HCT116 (cell line): ENCODE measurements at regions not wholly inside any gene's neighbourhood (a gene's known extent, or its start where the extent isn't known, plus 50 kb on each side); places are given as distances from the start of the nearest gene placed in this dataset.

Experiments used
- ATAC-seq: fragments of 200-7000 bp; cut with Tn5 transposase; 2 replicates; pipeline ENCODE4 v1.9.1; 2020; ENCODE audit warnings: mild to moderate bottlenecking, moderate library complexity
- BruUV-seq: library from RNA; stranded (reverse); fragments of 400-500 nt; replicated peaks from 2 replicates; lab custom pipeline; 2021; lab: Mats Ljungman, UMichigan
- CTCF ChIA-PET: fragments of 300-600 bp; sonication (Branson Sonifier 250); formaldehyde crosslinking; loops from one replicate; lab custom pipeline; 2021; ENCODE audit warnings: antibody characterized with exemption; lab: Charles Lee
- POLR2A ChIA-PET: fragments of 300-600, 350-600 bp; sonication (Branson Sonifier 250); formaldehyde crosslinking; loops from one replicate; lab custom pipeline; 2021; ENCODE audit warnings: antibody characterized with exemption; lab: Charles Lee
- RAD21 ChIA-PET, 2 experiments: fragments of 300-600 bp; sonication (Branson Sonifier 250); formaldehyde crosslinking; loops; one replicate each; lab custom pipeline; 2023; ENCODE audit warnings: low total read pairs in 2 of 2; ENCODE audit not compliant: uncharacterized antibody in 2 of 2, unreplicated experiment in 2 of 2, low non-redundant PET in 1 of 2; lab: Charles Lee
- DNase-seq: peaks from one replicate; pipeline ENCODE4 v3.0.0-alpha.2; 2010; ENCODE audit warnings: low read depth, low spot score
- H2AFZ ChIP-seq: fragments of 200-600 bp; shearing (Covaris generic), sonication (generic); 2 replicates; pipeline ENCODE4 v1.6.1; 2017; ENCODE audit warnings: low read depth, mixed run types, mixed read lengths, antibody characterized with exemption, low read length; ENCODE audit not compliant: poor library complexity, severe bottlenecking
- H3K27ac ChIP-seq: 2 replicates; pipeline ENCODE4 v1.5.1; 2012; ENCODE audit warnings: low read depth, low read length
- H3K27me3 ChIP-seq: fragments of 200-600 bp; sonication (generic); 2 replicates; pipeline ENCODE4 v1.6.1; 2016; ENCODE audit warnings: mixed run types, low read length, mixed read lengths; ENCODE audit not compliant: insufficient read depth
- H3K36me3 ChIP-seq, 2 experiments: fragments of 200-500 bp in 1 of 2; fragments of 200-600 bp in 1 of 2; sonication (Bioruptor generic) in 1 of 2; sonication (generic) in 1 of 2; 2 replicates each; pipeline versions ENCODE4 v1.5.1 to v1.6.1; 2014 to 2016; ENCODE audit warnings: low read length in 2 of 2, inconsistent platforms in 1 of 2, mixed read lengths in 1 of 2, mixed run types in 1 of 2; ENCODE audit not compliant: insufficient read depth in 2 of 2, control insufficient read depth in 1 of 2
- H3K4me1 ChIP-seq, 2 experiments: fragments of 200-600 bp in 1 of 2; sonication (generic) in 1 of 2; 2 replicates each; pipeline versions ENCODE4 v1.5.1 to v1.6.1; 2012 to 2017; ENCODE audit warnings: low read length in 2 of 2, inconsistent platforms in 1 of 2, mild to moderate bottlenecking in 1 of 2, mixed read lengths in 1 of 2, mixed run types in 1 of 2, moderate library complexity in 1 of 2; ENCODE audit not compliant: insufficient read depth in 2 of 2, control insufficient read depth in 1 of 2
- H3K4me2 ChIP-seq: fragments of 200-600 bp; sonication (generic); 2 replicates; pipeline ENCODE4 v1.6.1; 2017; ENCODE audit warnings: mixed run types, low read length, mixed read lengths
- H3K4me3 ChIP-seq, 2 experiments: fragments of 200-600 bp in 1 of 2; sonication (generic) in 1 of 2; replicated peaks in 1 of 2; 2 replicates each; pipeline ENCODE4 v1.5.1; 2011 to 2016; ENCODE audit warnings: low read length in 2 of 2, control low read depth in 1 of 2, low read depth in 1 of 2, mild to moderate bottlenecking in 1 of 2, mixed read lengths in 1 of 2, mixed run types in 1 of 2
- H3K79me2 ChIP-seq: fragments of 200-600 bp; sonication (generic); 2 replicates; pipeline ENCODE4 v1.6.1; 2017; ENCODE audit warnings: mild to moderate bottlenecking, mixed run types, low read length, moderate library complexity, mixed read lengths; ENCODE audit not compliant: insufficient read depth
- H3K9ac ChIP-seq: fragments of 200-600 bp; sonication (generic); 2 replicates; pipeline ENCODE4 v1.6.1; 2016; ENCODE audit warnings: low read length, mixed read lengths
- H3K9me2 ChIP-seq: fragments of 200-600 bp; sonication (generic), shearing (Covaris generic); 2 replicates; pipeline ENCODE4 v1.6.1; 2017; ENCODE audit warnings: mixed run types, mild to moderate bottlenecking, moderate library complexity; ENCODE audit not compliant: insufficient read depth
- H3K9me3 ChIP-seq, 2 experiments: fragments of 200-500 bp in 1 of 2; fragments of 200-600 bp in 1 of 2; sonication (Bioruptor generic) in 1 of 2; sonication (generic) in 1 of 2; 2 replicates each; pipeline ENCODE4 v1.6.1; 2014 to 2017; ENCODE audit warnings: low read length in 2 of 2, mixed read lengths in 2 of 2, inconsistent platforms in 1 of 2, low read depth in 1 of 2, mild to moderate bottlenecking in 1 of 2, mixed run types in 1 of 2, moderate library complexity in 1 of 2; ENCODE audit not compliant: control insufficient read depth in 1 of 2, insufficient read depth in 1 of 2
- H4K20me1 ChIP-seq: fragments of 200-600 bp; sonication (generic), shearing (Covaris generic); 2 replicates; pipeline ENCODE4 v1.6.1; 2017; ENCODE audit warnings: mixed run types, mild to moderate bottlenecking, moderate library complexity; ENCODE audit not compliant: insufficient read depth
- CBX3 ChIP-seq: IDR thresholded peaks from 2 replicates; pipeline ENCODE4 v1.6.1; 2012; ENCODE audit warnings: low read depth
- CEBPB ChIP-seq: IDR thresholded peaks from 2 replicates; pipeline ENCODE4 v1.6.1; 2012; ENCODE audit warnings: low read depth
- EGR1 ChIP-seq: IDR thresholded peaks from 2 replicates; pipeline ENCODE4 v1.6.1; 2012; ENCODE audit warnings: low read depth
- FOSL1 ChIP-seq: IDR thresholded peaks from 2 replicates; pipeline ENCODE4 v1.6.1; 2012; ENCODE audit warnings: low read depth
- JUND ChIP-seq: IDR thresholded peaks from 2 replicates; pipeline ENCODE4 v1.6.1; 2012
- POLR2A ChIP-seq: IDR thresholded peaks from 2 replicates; pipeline ENCODE4 v1.7.0; 2011; ENCODE audit warnings: borderline replicate concordance; ENCODE audit not compliant: insufficient read depth, insufficient read length; ENCODE audit errors: extremely low read depth
- POLR2AphosphoS5 ChIP-seq: IDR thresholded peaks from 2 replicates; pipeline ENCODE4 v1.6.1; 2011; ENCODE audit warnings: mild to moderate bottlenecking, low read depth, low read length, moderate library complexity
- RAD21 ChIP-seq: IDR thresholded peaks from 2 replicates; pipeline ENCODE4 v1.6.1; 2012; ENCODE audit warnings: low read depth, mild to moderate bottlenecking
- SIN3A ChIP-seq: IDR thresholded peaks from 2 replicates; pipeline ENCODE4 v1.6.1; 2012; ENCODE audit warnings: low read depth
- SP1 ChIP-seq: IDR thresholded peaks from 2 replicates; pipeline ENCODE4 v1.6.1; 2012; ENCODE audit warnings: low read depth
- YY1 ChIP-seq: IDR thresholded peaks from 2 replicates; pipeline ENCODE4 v1.6.1; 2011; ENCODE audit warnings: low read length, low read depth, moderate library complexity, mild to moderate bottlenecking; ENCODE audit not compliant: insufficient replicate concordance; ENCODE audit errors: extremely low read depth
- ZFX ChIP-seq: fragments of 450-650 bp; IDR thresholded peaks from 2 replicates; pipeline ENCODE4 v1.6.1; 2017
- ZNF274 ChIP-seq: fragments of 200-500 bp; sonication (Bioruptor generic); IDR thresholded peaks from 2 replicates; pipeline ENCODE4 v1.6.1; 2014; ENCODE audit warnings: mild to moderate bottlenecking, low read depth, low read length, inconsistent platforms
- intact Hi-C: fragments of 100-400 bp; cut with micrococcal nuclease; formaldehyde crosslinking; loops from 2 replicates; pipeline ENCODE4 v1.10.0; 2022
- TF ChIP-seq, protein P1 (sequence below), 3 experiments: fragments of 200-600 bp in 1 of 3; sonication (generic) in 1 of 3; IDR thresholded peaks in 2 of 3; conservative IDR thresholded peaks in 1 of 3; 2 replicates each; pipeline ENCODE4 v1.5.1; 2012 to 2017; ENCODE audit warnings: low read depth in 2 of 3, low read length in 2 of 3, antibody characterized with exemption in 1 of 3, borderline replicate concordance in 1 of 3, control low read depth in 1 of 3, mild to moderate bottlenecking in 1 of 3, mixed read lengths in 1 of 3, mixed run types in 1 of 3, moderate library complexity in 1 of 3; ENCODE audit not compliant: insufficient read depth in 1 of 3
- TF ChIP-seq, protein P2 (sequence below): IDR thresholded peaks from 2 replicates; pipeline ENCODE4 v1.6.1; 2012
- TF ChIP-seq, protein P3 (sequence below): IDR thresholded peaks from 2 replicates; pipeline ENCODE4 v1.6.1; 2012; ENCODE audit warnings: low read depth

DNA sequence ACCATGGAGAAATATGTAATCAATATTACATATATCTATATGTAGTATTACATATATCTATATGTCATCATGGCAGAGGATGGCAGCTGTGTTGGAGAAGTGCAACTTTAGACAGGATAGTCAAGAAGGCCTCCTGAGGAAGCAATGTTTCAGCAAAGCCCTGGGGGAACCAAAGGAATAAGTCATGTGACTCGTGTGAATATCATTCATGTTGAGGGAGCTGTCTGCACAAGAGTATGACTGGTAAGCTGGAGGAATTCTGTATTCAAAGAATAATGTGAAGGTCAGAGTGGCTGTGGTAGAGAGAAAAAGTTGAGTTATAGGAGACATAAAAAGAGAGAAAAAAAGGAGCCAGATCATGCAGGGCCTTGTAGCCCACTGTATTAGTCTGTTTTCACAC, 92.9 kb upstream of the EDNRA start (continued):
- TF ChIP-seq POLR2AphosphoS5 (no peak), ZFX (no peak), SIN3A (no peak), POLR2A (no peak), YY1 (no peak), CEBPB (no peak), ZNF274 (no peak), RAD21 (no peak), SP1 (no peak), FOSL1 (no peak), CBX3 (no peak)
- TF ChIP-seq, all 23 proteins: peak for 0

DNA sequence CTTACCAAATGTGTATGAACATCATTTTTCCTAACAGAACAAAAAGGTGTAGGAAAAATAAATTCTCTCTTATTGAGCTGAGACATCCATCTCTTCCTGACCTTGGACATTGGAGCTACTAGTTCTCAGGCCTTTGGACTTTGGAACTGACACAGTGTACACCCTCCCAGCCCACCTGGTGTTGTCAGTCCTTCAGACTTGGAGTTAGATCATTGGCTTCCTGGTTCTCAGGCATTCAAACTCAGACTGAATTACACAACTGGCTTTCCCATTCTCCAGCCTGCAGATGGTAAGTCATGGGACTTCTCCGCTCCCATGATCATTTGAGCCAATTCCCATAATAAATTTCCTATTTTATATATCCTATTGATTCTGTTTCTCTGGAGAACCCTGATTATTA, 84.8 kb upstream of the EDNRA start:
- ChIA-PET RAD21 (no interaction called here), CTCF (no interaction called here), POLR2A (no interaction called here)
- Histone ChIP-seq H3K36me3 (no peaks in the 10 kb centered on the region), H3K27ac (no peak overlapping the region), H3K79me2 (no peaks in the 10 kb centered on the region), H3K4me1 (no peaks in the 10 kb centered on the region), H3K4me2 (no peak overlapping the region), H4K20me1 (no peaks in the 10 kb centered on the region), H3K27me3 (no peaks in the 10 kb centered on the region), H3K4me3 (no peak overlapping the region), H2AFZ (no peak overlapping the region), H3K9me2 (no peaks in the 10 kb centered on the region), H3K9ac (no peak overlapping the region), H3K9me3 (no peaks in the 10 kb centered on the region)
- ATAC-seq: no peak
- intact Hi-C loops: no loop called here
- TF ChIP-seq JUND (no peak), POLR2A (no peak), YY1 (no peak), FOSL1 (no peak), CEBPB (no peak), ZNF274 (no peak), EGR1 (no peak), SIN3A (no peak), ZFX (no peak)
- TF ChIP-seq, protein P1, sequence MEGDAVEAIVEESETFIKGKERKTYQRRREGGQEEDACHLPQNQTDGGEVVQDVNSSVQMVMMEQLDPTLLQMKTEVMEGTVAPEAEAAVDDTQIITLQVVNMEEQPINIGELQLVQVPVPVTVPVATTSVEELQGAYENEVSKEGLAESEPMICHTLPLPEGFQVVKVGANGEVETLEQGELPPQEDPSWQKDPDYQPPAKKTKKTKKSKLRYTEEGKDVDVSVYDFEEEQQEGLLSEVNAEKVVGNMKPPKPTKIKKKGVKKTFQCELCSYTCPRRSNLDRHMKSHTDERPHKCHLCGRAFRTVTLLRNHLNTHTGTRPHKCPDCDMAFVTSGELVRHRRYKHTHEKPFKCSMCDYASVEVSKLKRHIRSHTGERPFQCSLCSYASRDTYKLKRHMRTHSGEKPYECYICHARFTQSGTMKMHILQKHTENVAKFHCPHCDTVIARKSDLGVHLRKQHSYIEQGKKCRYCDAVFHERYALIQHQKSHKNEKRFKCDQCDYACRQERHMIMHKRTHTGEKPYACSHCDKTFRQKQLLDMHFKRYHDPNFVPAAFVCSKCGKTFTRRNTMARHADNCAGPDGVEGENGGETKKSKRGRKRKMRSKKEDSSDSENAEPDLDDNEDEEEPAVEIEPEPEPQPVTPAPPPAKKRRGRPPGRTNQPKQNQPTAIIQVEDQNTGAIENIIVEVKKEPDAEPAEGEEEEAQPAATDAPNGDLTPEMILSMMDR (IDR thresholded peaks at IDR 0.05 in 2 of 3, conservative IDR thresholded peaks at IDR 0.05 in 1 of 3; ENCODE audit: borderline replicate concordance in 1 of 3, insufficient read depth in 1 of 3, low read depth in 2 of 3, low read length in 2 of 3): no peak
- TF ChIP-seq, protein P2, sequence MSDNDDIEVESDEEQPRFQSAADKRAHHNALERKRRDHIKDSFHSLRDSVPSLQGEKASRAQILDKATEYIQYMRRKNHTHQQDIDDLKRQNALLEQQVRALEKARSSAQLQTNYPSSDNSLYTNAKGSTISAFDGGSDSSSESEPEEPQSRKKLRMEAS: no peak
- TF ChIP-seq, protein P3, sequence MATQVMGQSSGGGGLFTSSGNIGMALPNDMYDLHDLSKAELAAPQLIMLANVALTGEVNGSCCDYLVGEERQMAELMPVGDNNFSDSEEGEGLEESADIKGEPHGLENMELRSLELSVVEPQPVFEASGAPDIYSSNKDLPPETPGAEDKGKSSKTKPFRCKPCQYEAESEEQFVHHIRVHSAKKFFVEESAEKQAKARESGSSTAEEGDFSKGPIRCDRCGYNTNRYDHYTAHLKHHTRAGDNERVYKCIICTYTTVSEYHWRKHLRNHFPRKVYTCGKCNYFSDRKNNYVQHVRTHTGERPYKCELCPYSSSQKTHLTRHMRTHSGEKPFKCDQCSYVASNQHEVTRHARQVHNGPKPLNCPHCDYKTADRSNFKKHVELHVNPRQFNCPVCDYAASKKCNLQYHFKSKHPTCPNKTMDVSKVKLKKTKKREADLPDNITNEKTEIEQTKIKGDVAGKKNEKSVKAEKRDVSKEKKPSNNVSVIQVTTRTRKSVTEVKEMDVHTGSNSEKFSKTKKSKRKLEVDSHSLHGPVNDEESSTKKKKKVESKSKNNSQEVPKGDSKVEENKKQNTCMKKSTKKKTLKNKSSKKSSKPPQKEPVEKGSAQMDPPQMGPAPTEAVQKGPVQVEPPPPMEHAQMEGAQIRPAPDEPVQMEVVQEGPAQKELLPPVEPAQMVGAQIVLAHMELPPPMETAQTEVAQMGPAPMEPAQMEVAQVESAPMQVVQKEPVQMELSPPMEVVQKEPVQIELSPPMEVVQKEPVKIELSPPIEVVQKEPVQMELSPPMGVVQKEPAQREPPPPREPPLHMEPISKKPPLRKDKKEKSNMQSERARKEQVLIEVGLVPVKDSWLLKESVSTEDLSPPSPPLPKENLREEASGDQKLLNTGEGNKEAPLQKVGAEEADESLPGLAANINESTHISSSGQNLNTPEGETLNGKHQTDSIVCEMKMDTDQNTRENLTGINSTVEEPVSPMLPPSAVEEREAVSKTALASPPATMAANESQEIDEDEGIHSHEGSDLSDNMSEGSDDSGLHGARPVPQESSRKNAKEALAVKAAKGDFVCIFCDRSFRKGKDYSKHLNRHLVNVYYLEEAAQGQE: no peak
- no peak for DNase-seq
- no TSS peak for BruUV-seq
